ENCODE measurements at regions not wholly inside any gene's neighbourhood (a gene's known extent, or its start where the extent isn't known, plus 50 kb on each side); places are given as distances from the start of the nearest gene placed in this dataset.

GRCh38 chr14:85453401-85454225 is 76.3 kb upstream of the FLRT2 start:
- H3K4me1 Mint-ChIP-seq (ENCODE audit: low read depth) = no peaks in the 10 kb centered on the region
- no peaks in the 10 kb centered on the region for H3K9me3 Mint-ChIP-seq
- H3K27me3 Mint-ChIP-seq (ENCODE audit: low read depth) = no peaks in the 10 kb centered on the region
- no peak overlapping the region for H3K4me3 Mint-ChIP-seq
- H3K36me3 Mint-ChIP-seq (ENCODE audit: low read depth) = no peaks in the 10 kb centered on the region
- no peak overlapping the region for H3K27ac Mint-ChIP-seq

GRCh38 chr14:85454226-85454813 is 75.6 kb upstream of the FLRT2 start:
- Mint-ChIP-seq H3K4me3 (no peak overlapping the region), H3K27ac (no peak overlapping the region), H3K36me3 (ENCODE audit: low read depth) (no peaks in the 10 kb centered on the region), H3K27me3 (ENCODE audit: low read depth) (no peaks in the 10 kb centered on the region), H3K9me3 (no peaks in the 10 kb centered on the region), H3K4me1 (ENCODE audit: low read depth) (no peaks in the 10 kb centered on the region)

- H3K4me3 Mint-ChIP-seq = no peak overlapping the region
- H3K4me1 Mint-ChIP-seq (ENCODE audit: low read depth) = no peaks in the 10 kb centered on the region
- no peaks in the 10 kb centered on the region for H3K9me3 Mint-ChIP-seq
- no peaks in the 10 kb centered on the region for H3K36me3 Mint-ChIP-seq (ENCODE audit: low read depth)
- H3K27ac Mint-ChIP-seq = no peak overlapping the region
- no peaks in the 10 kb centered on the region for H3K27me3 Mint-ChIP-seq (ENCODE audit: low read depth)
Observed at GRCh38 chr14:85459361-85460000, 70.5 kb upstream of the FLRT2 start.

GRCh38 chr14:85461432-85462133 is 68.4 kb upstream of the FLRT2 start:
- Mint-ChIP-seq H3K9me3 (peaks cover 4% of the 10 kb centered on the region), H3K36me3 (ENCODE audit: low read depth) (no peaks in the 10 kb centered on the region), H3K4me1 (ENCODE audit: low read depth) (no peaks in the 10 kb centered on the region), H3K4me3 (no peak overlapping the region), H3K27me3 (ENCODE audit: low read depth) (no peaks in the 10 kb centered on the region), H3K27ac (no peak overlapping the region)

GRCh38 chr14:85463512-85463911 is 66.4 kb upstream of the FLRT2 start:
- peaks cover 4% of the 10 kb centered on the region for H3K9me3 Mint-ChIP-seq
- no peaks in the 10 kb centered on the region for H3K36me3 Mint-ChIP-seq (ENCODE audit: low read depth)
- H3K4me1 Mint-ChIP-seq (ENCODE audit: low read depth) = no peaks in the 10 kb centered on the region
- H3K4me3 Mint-ChIP-seq = no peak overlapping the region
- no peak overlapping the region for H3K27ac Mint-ChIP-seq
- no peaks in the 10 kb centered on the region for H3K27me3 Mint-ChIP-seq (ENCODE audit: low read depth)

GRCh38 chr14:85464135-85464895 is 65.6 kb upstream of the FLRT2 start:
- Mint-ChIP-seq H3K36me3 (ENCODE audit: low read depth) (no peaks in the 10 kb centered on the region), H3K9me3 (peaks cover 4% of the 10 kb centered on the region)

GRCh38 chr14:85466678-85467077 is 63.3 kb upstream of the FLRT2 start:
- Mint-ChIP-seq H3K36me3 (ENCODE audit: low read depth) (no peaks in the 10 kb centered on the region), H3K9me3 (peaks cover 4% of the 10 kb centered on the region), H3K27ac (no peak overlapping the region), H3K4me3 (no peak overlapping the region), H3K4me1 (ENCODE audit: low read depth) (no peaks in the 10 kb centered on the region), H3K27me3 (ENCODE audit: low read depth) (no peaks in the 10 kb centered on the region)

More at GRCh38 chr14:85464135-85464895, 65.6 kb upstream of the FLRT2 start:
- H3K4me1 Mint-ChIP-seq (ENCODE audit: low read depth) = no peaks in the 10 kb centered on the region
- no peak overlapping the region for H3K27ac Mint-ChIP-seq
- no peaks in the 10 kb centered on the region for H3K27me3 Mint-ChIP-seq (ENCODE audit: low read depth)
- H3K4me3 Mint-ChIP-seq = no peak overlapping the region

- Mint-ChIP-seq H3K36me3 (ENCODE audit: low read depth) (no peaks in the 10 kb centered on the region), H3K27ac (no peak overlapping the region), H3K9me3 (peaks cover 4% of the 10 kb centered on the region), H3K4me3 (no peak overlapping the region), H3K4me1 (ENCODE audit: low read depth) (no peaks in the 10 kb centered on the region), H3K27me3 (ENCODE audit: low read depth) (no peaks in the 10 kb centered on the region)
Observed at GRCh38 chr14:85468816-85469215, 61.1 kb upstream of the FLRT2 start.

GRCh38 chr14:85471156-85471555 is 58.8 kb upstream of the FLRT2 start:
- Mint-ChIP-seq H3K27me3 (ENCODE audit: low read depth) (no peaks in the 10 kb centered on the region), H3K4me1 (ENCODE audit: low read depth) (no peaks in the 10 kb centered on the region), H3K27ac (no peak overlapping the region), H3K9me3 (no peaks in the 10 kb centered on the region), H3K4me3 (no peak overlapping the region), H3K36me3 (ENCODE audit: low read depth) (no peaks in the 10 kb centered on the region)

- H3K27me3 Mint-ChIP-seq (ENCODE audit: low read depth) = no peaks in the 10 kb centered on the region
- no peaks in the 10 kb centered on the region for H3K9me3 Mint-ChIP-seq
- H3K36me3 Mint-ChIP-seq (ENCODE audit: low read depth) = no peaks in the 10 kb centered on the region
- no peaks in the 10 kb centered on the region for H3K4me1 Mint-ChIP-seq (ENCODE audit: low read depth)
- H3K27ac Mint-ChIP-seq = no peak overlapping the region
- no peak overlapping the region for H3K4me3 Mint-ChIP-seq
Observed at GRCh38 chr14:85471744-85472143, 58.2 kb upstream of the FLRT2 start.

- Mint-ChIP-seq H3K27me3 (ENCODE audit: low read depth) (no peaks in the 10 kb centered on the region), H3K36me3 (ENCODE audit: low read depth) (no peaks in the 10 kb centered on the region), H3K4me1 (ENCODE audit: low read depth) (no peaks in the 10 kb centered on the region), H3K4me3 (no peak overlapping the region), H3K9me3 (no peaks in the 10 kb centered on the region), H3K27ac (no peak overlapping the region)
Observed at GRCh38 chr14:85474431-85474830, 55.5 kb upstream of the FLRT2 start.

GRCh38 chr14:85475113-85475512 is 54.8 kb upstream of the FLRT2 start:
- no peaks in the 10 kb centered on the region for H3K9me3 Mint-ChIP-seq
- no peak overlapping the region for H3K27ac Mint-ChIP-seq
- H3K27me3 Mint-ChIP-seq (ENCODE audit: low read depth) = no peaks in the 10 kb centered on the region
- H3K4me3 Mint-ChIP-seq = no peak overlapping the region
- no peaks in the 10 kb centered on the region for H3K4me1 Mint-ChIP-seq (ENCODE audit: low read depth)
- H3K36me3 Mint-ChIP-seq (ENCODE audit: low read depth) = no peaks in the 10 kb centered on the region

GRCh38 chr14:85479306-85479705 is 50.6 kb upstream of the FLRT2 start:
- H3K4me1 Mint-ChIP-seq (ENCODE audit: low read depth) = no peaks in the 10 kb centered on the region
- H3K27ac Mint-ChIP-seq = no peak overlapping the region
- no peaks in the 10 kb centered on the region for H3K9me3 Mint-ChIP-seq
- H3K36me3 Mint-ChIP-seq (ENCODE audit: low read depth) = no peaks in the 10 kb centered on the region
- no peaks in the 10 kb centered on the region for H3K27me3 Mint-ChIP-seq (ENCODE audit: low read depth)
- H3K4me3 Mint-ChIP-seq = no peak overlapping the region

- no peaks in the 10 kb centered on the region for H3K27me3 Mint-ChIP-seq (ENCODE audit: low read depth)
- H3K4me1 Mint-ChIP-seq (ENCODE audit: low read depth) = no peaks in the 10 kb centered on the region
- no peak overlapping the region for H3K27ac Mint-ChIP-seq
- H3K9me3 Mint-ChIP-seq = no peaks in the 10 kb centered on the region
- no peak overlapping the region for H3K4me3 Mint-ChIP-seq
- H3K36me3 Mint-ChIP-seq (ENCODE audit: low read depth) = no peaks in the 10 kb centered on the region
Observed at GRCh38 chr14:85479771-85480170, 50.2 kb upstream of the FLRT2 start.
